GM18907 (cell line): ENCODE measurements at regions not wholly inside any gene's neighbourhood (a gene's known extent, or its start where the extent isn't known, plus 50 kb on each side); places are given as distances from the start of the nearest gene placed in this dataset.

Experiments used
- ATAC-seq: cut with Tn5 transposase; IDR thresholded peaks from one replicate; pipeline ENCODE4 v1.9.1; 2021; ENCODE audit warnings: mild to moderate bottlenecking, moderate library complexity; ENCODE audit not compliant: unreplicated experiment

- peak; percentile 89 for ATAC-seq
Observed at GRCh38 chrX:69028006-69028760, 137.1 kb downstream of the PJA1 start.

- peak; percentile 54 for ATAC-seq
Observed at GRCh38 chrX:69027181-69028005, 137.9 kb downstream of the PJA1 start.

- no peak for ATAC-seq
Observed at GRCh38 chrX:69025802-69026301, 139.4 kb downstream of the PJA1 start.

GRCh38 chrX:69024931-69025330 lies 140.3 kb downstream of the PJA1 start:
- no peak for ATAC-seq

GRCh38 chrX:69024161-69024736 lies 141.0 kb downstream of the PJA1 start:
- no peak for ATAC-seq

- ATAC-seq = no peak
Observed at GRCh38 chrX:69022430-69022829, 142.8 kb downstream of the PJA1 start.

GRCh38 chrX:69021141-69021960 lies 143.9 kb downstream of the PJA1 start:
- ATAC-seq = no peak

GRCh38 chrX:69020316-69020715 lies 144.9 kb downstream of the PJA1 start:
- ATAC-seq = no peak

- ATAC-seq = no peak
Observed at GRCh38 chrX:69019073-69019890, 146.0 kb downstream of the PJA1 start.

GRCh38 chrX:69018416-69019072 lies 146.7 kb downstream of the PJA1 start:
- ATAC-seq = no peak

GRCh38 chrX:69016293-69016941 lies 148.8 kb downstream of the PJA1 start:
- ATAC-seq = no peak

- no peak for ATAC-seq
Observed at GRCh38 chrX:69015564-69016292, 149.5 kb downstream of the PJA1 start.

GRCh38 chrX:69015156-69015555 lies 150.1 kb downstream of the PJA1 start:
- ATAC-seq = no peak

- ATAC-seq = no peak
Observed at GRCh38 chrX:69014200-69014599, 151.1 kb downstream of the PJA1 start.

- no peak for ATAC-seq
Observed at GRCh38 chrX:69010339-69010738, 154.9 kb downstream of the PJA1 start.

- ATAC-seq = no peak
Observed at GRCh38 chrX:69000877-69001276, 164.4 kb downstream of the PJA1 start.

GRCh38 chrX:68999931-69000330 lies 165.3 kb downstream of the PJA1 start:
- no peak for ATAC-seq

- ATAC-seq = no peak
Observed at GRCh38 chrX:68999356-68999755, 165.9 kb downstream of the PJA1 start.
